Calu3 (cell line): ENCODE measurements at regions not wholly inside any gene's neighbourhood (a gene's known extent, or its start where the extent isn't known, plus 50 kb on each side); places are given as distances from the start of the nearest gene placed in this dataset.

ENCODE experiments used
- BruUV-seq: library from RNA; stranded (reverse); fragments of 400-500 nt; replicated peaks from 2 replicates; lab custom pipeline; 2021; lab: Mats Ljungman, UMichigan
- CTCF ChIA-PET: fragments of 300-600 bp; sonication (Branson Sonifier 250); formaldehyde crosslinking; loops from one replicate; lab custom pipeline; 2022; ENCODE audit warnings: antibody characterized with exemption; lab: Charles Lee
- DNase-seq: peaks from one replicate; pipeline ENCODE4 v3.0.0; 2022
- H3K27ac Mint-ChIP-seq: one replicate; pipeline ENCODE4 v1.8.0; 2022; ENCODE audit warnings: mixed read lengths; ENCODE audit not compliant: unreplicated experiment
- H3K27me3 Mint-ChIP-seq: one replicate; pipeline ENCODE4 v1.8.0; 2022; ENCODE audit warnings: mixed read lengths; ENCODE audit not compliant: unreplicated experiment
- H3K36me3 Mint-ChIP-seq: one replicate; pipeline ENCODE4 v1.8.0; 2022; ENCODE audit warnings: mild to moderate bottlenecking, moderate library complexity, mixed read lengths; ENCODE audit not compliant: insufficient read depth, unreplicated experiment
- H3K4me1 Mint-ChIP-seq: one replicate; pipeline ENCODE4 v1.8.0; 2022; ENCODE audit warnings: mild to moderate bottlenecking, low read depth, mixed read lengths; ENCODE audit not compliant: unreplicated experiment
- H3K4me3 Mint-ChIP-seq: one replicate; pipeline ENCODE4 v1.8.0; 2022; ENCODE audit warnings: mild to moderate bottlenecking, low read depth, moderate library complexity, mixed read lengths; ENCODE audit not compliant: unreplicated experiment
- H3K9me3 Mint-ChIP-seq: one replicate; pipeline ENCODE4 v1.8.0; 2022; ENCODE audit warnings: low read depth, mixed read lengths; ENCODE audit not compliant: unreplicated experiment
- intact Hi-C: fragments of 100-400 bp; cut with micrococcal nuclease; formaldehyde crosslinking; loops from one replicate; pipeline ENCODE4 v1.10.0; 2022; ENCODE audit not compliant: unreplicated experiment
- TF ChIP-seq, protein P1 (sequence below): fragments of 200-600 bp; IDR thresholded peaks from one replicate; pipeline ENCODE4 v1.8.0; 2022; ENCODE audit warnings: antibody characterized with exemption; ENCODE audit not compliant: unreplicated experiment

DNA sequence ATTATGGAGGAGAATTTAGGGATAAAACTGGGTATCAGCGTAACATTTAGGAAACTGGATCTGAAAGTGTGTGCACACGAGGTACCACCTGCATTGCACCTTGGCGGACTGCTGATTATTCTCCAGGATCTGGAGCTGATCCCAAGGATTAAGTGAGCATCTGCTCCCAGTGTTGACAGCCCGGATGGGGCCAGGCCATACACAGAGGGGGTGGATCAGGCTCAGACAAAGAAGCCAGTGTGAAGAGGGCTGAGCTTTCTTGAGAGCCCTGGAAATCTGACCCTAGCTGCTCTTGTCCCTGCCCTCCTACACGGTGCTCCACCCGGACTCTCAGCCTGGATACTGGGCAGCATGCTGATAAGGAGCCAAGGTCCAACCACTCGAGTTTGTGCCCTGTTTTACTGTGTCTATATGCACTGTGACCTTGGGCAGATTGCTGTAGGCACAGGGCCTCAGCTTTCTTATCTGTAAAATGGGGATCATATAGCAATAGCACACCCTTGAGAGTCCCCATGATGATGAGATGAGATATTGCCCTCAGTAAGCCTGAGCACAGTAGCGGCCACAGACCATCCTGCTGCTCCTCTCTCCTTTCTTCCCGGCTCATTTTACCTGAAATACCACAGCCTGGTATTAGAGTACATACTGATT, 396.8 kb upstream of the CELF4 start:
- no peak overlapping the region for H3K27ac Mint-ChIP-seq
- no peaks in the 10 kb centered on the region for H3K4me1 Mint-ChIP-seq
- no peak for DNase-seq
- no peaks in the 10 kb centered on the region for H3K36me3 Mint-ChIP-seq
- CTCF ChIA-PET: no interaction called here
- H3K4me3 Mint-ChIP-seq: no peak overlapping the region
- intact Hi-C loops: no loop called here
- no TSS peak for BruUV-seq
- TF ChIP-seq, protein P1, sequence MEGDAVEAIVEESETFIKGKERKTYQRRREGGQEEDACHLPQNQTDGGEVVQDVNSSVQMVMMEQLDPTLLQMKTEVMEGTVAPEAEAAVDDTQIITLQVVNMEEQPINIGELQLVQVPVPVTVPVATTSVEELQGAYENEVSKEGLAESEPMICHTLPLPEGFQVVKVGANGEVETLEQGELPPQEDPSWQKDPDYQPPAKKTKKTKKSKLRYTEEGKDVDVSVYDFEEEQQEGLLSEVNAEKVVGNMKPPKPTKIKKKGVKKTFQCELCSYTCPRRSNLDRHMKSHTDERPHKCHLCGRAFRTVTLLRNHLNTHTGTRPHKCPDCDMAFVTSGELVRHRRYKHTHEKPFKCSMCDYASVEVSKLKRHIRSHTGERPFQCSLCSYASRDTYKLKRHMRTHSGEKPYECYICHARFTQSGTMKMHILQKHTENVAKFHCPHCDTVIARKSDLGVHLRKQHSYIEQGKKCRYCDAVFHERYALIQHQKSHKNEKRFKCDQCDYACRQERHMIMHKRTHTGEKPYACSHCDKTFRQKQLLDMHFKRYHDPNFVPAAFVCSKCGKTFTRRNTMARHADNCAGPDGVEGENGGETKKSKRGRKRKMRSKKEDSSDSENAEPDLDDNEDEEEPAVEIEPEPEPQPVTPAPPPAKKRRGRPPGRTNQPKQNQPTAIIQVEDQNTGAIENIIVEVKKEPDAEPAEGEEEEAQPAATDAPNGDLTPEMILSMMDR: no peak
- H3K27me3 Mint-ChIP-seq: no peaks in the 10 kb centered on the region
- peaks cover 13% of the 10 kb centered on the region for H3K9me3 Mint-ChIP-seq

DNA sequence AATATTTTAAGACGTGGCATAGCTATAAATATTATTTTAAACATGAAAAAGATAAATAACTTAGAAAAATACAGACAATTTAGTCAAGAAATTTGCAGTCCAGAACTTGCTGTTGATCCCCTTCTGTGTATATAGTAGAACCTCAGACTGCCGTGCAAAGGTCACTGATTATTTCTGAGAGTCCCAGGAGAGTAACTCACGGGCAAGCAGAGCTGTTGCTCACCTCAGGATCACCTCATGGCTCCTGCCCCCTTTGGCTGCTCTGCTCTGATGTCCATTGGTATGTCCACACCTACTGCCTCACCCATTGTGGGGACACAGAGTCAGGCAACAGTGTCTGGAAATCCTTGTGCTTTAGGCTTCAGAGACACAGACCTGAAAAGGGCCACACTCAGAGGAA, 392.9 kb upstream of the CELF4 start:
- no peaks in the 10 kb centered on the region for H3K27me3 Mint-ChIP-seq
- no peak for DNase-seq
- no TSS peak for BruUV-seq
- CTCF ChIA-PET: no interaction called here
- H3K27ac Mint-ChIP-seq: no peak overlapping the region
- H3K9me3 Mint-ChIP-seq: peaks cover 20% of the 10 kb centered on the region
- no peaks in the 10 kb centered on the region for H3K36me3 Mint-ChIP-seq
- no peak overlapping the region for H3K4me3 Mint-ChIP-seq
- TF ChIP-seq, protein P1: no peak
- no peaks in the 10 kb centered on the region for H3K4me1 Mint-ChIP-seq
- intact Hi-C loops: no loop called here

DNA sequence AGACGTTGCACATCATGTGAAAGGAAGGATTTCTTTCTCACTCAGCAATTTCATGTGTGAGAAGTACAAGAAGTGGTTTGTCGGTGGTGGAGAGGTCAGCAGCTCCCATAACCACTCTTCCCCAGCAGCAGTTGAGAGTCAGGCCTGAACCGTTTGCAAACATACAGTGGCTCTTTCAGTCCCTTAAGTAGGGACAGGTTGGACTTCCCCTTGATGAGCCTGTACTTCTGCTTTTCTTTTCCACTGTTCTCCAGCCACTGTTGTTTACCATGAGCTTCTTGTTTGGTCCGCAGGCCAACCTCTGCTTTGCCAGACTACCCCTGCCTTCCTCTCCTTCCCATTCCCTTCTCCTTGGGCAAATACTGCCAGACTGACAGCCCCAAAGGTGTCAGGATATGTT, 391.3 kb upstream of the CELF4 start:
- no peak overlapping the region for H3K27ac Mint-ChIP-seq
- CTCF ChIA-PET: no interaction called here
- no peaks in the 10 kb centered on the region for H3K27me3 Mint-ChIP-seq
- TF ChIP-seq, protein P1: no peak
- BruUV-seq: no TSS peak
- H3K36me3 Mint-ChIP-seq: no peaks in the 10 kb centered on the region
- no peaks in the 10 kb centered on the region for H3K4me1 Mint-ChIP-seq
- intact Hi-C loops: no loop called here
- H3K9me3 Mint-ChIP-seq: peaks cover 18% of the 10 kb centered on the region
- no peak for DNase-seq
- H3K4me3 Mint-ChIP-seq: no peak overlapping the region

DNA sequence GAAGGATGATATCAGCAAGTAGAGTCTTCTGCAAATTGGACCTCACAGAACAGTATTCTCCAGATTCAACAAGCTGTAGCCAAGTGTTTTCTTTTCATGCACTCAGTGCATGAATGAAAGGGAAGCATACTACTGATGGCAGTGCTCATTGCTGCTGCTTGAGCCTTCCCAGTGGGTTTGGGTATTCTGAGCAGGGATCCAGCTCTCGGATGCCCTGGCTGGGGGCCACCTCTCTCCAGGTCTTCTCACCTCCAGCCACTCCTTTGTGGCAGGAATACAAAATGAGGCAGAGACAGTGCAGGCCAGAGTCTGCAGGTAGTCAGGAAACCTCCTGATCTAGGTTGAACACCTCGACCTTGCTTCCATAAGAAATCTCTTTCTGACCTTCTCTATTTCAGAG, 390.4 kb upstream of the CELF4 start:
- H3K36me3 Mint-ChIP-seq: no peaks in the 10 kb centered on the region
- TF ChIP-seq, protein P1: no peak
- no peak overlapping the region for H3K4me3 Mint-ChIP-seq
- no peak overlapping the region for H3K27ac Mint-ChIP-seq
- CTCF ChIA-PET: no interaction called here
- no peaks in the 10 kb centered on the region for H3K4me1 Mint-ChIP-seq
- BruUV-seq: no TSS peak
- peaks cover 22% of the 10 kb centered on the region for H3K9me3 Mint-ChIP-seq
- intact Hi-C loops: no loop called here
- no peak for DNase-seq
- no peaks in the 10 kb centered on the region for H3K27me3 Mint-ChIP-seq
